ENCODE measurements at regions not wholly inside any gene's neighbourhood (a gene's known extent, or its start where the extent isn't known, plus 50 kb on each side); places are given as distances from the start of the nearest gene placed in this dataset.

- no peak for DNase-seq
Observed at GRCh38 chr4:41859087-41859486, 76.1 kb upstream of the TMEM33 start.

GRCh38 chr4:41857226-41857641, 78.0 kb upstream of the TMEM33 start:
- no peak for DNase-seq

GRCh38 chr4:41856797-41857196, 78.4 kb upstream of the TMEM33 start:
- DNase-seq, result no peak

- no peak for DNase-seq
Observed at GRCh38 chr4:41853973-41854372, 81.3 kb upstream of the TMEM33 start.

- DNase-seq, result no peak
Observed at GRCh38 chr4:41852229-41852628, 83.0 kb upstream of the TMEM33 start.

- DNase-seq, result no peak
Observed at GRCh38 chr4:41851621-41852020, 83.6 kb upstream of the TMEM33 start.

GRCh38 chr4:41844327-41844726, 90.9 kb upstream of the TMEM33 start:
- no peak for DNase-seq

- DNase-seq, result no peak
Observed at GRCh38 chr4:41839916-41840854, 91.7 kb upstream of the PHOX2B start.

- DNase-seq, result no peak
Observed at GRCh38 chr4:41838590-41838989, 90.1 kb upstream of the PHOX2B start.

GRCh38 chr4:41835321-41835995, 86.9 kb upstream of the PHOX2B start:
- no peak for DNase-seq

GRCh38 chr4:41832961-41833360, 84.4 kb upstream of the PHOX2B start:
- peak; percentile 4 to 5 for DNase-seq

- no peak for DNase-seq
Observed at GRCh38 chr4:41822325-41822724, 73.8 kb upstream of the PHOX2B start.

GRCh38 chr4:41820473-41820872, 71.9 kb upstream of the PHOX2B start:
- no peak for DNase-seq

GRCh38 chr4:41819621-41820020, 71.1 kb upstream of the PHOX2B start:
- DNase-seq, result no peak

- no peak for DNase-seq
Observed at GRCh38 chr4:41815473-41815872, 66.9 kb upstream of the PHOX2B start.

- no peak for DNase-seq
Observed at GRCh38 chr4:41814565-41814964, 66.0 kb upstream of the PHOX2B start.

- DNase-seq, result no peak
Observed at GRCh38 chr4:41806807-41807206, 58.3 kb upstream of the PHOX2B start.

GRCh38 chr4:41802590-41802989, 54.1 kb upstream of the PHOX2B start:
- no peak for DNase-seq

GRCh38 chr4:41799126-41799525, 50.6 kb upstream of the PHOX2B start:
- no peak for DNase-seq

All from inflammatory macrophage treated with lipopolysaccharide for 1 hour (primary cell).